Posterior vena cava (tissue), 2 donors: ENCODE measurements at regions not wholly inside any gene's neighbourhood (a gene's known extent, or its start where the extent isn't known, plus 50 kb on each side); places are given as distances from the start of the nearest gene placed in this dataset.
A peak's percentile ranks its signal among the peaks of the same experiment; 100 is the strongest.

ENCODE experiments used
- DNase-seq: peaks from one replicate; pipeline ENCODE4 v3.0.0-alpha.2; 2020; ENCODE audit warnings: low spot score
- intact Hi-C, 2 donors: fragments of 100-400 bp; cut with DNase I; formaldehyde crosslinking; loops; one replicate each; pipeline versions ENCODE4 v1.14.1 to v1.14.2; 2022 to 2023
- donor health status: DM: yes; HTN: yes; CAD: no.
- donor health status: DM: yes; HTN: yes; CAD: no.

DNA sequence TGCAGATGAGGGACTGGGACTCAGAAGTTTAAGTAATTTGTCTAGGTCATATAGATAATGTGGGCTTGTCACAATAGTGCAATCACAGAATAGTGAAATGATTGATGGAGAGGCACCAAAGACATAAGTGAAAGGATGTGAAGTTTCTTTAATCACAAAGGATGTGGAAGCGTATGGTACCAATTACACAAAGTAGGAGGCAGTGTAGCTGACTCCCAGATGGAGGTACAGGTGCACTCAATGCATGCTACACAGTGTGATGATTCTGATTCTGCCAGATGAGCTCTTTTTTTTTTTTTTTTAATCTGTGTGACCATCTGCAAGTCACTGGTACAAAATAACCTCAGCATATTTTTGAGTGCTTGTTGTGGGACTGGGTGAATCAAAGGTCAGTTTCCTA, 411.3 kb downstream of the SPRY1 start:
- intact Hi-C loops, result no loop called here
- no peak for DNase-seq

DNA sequence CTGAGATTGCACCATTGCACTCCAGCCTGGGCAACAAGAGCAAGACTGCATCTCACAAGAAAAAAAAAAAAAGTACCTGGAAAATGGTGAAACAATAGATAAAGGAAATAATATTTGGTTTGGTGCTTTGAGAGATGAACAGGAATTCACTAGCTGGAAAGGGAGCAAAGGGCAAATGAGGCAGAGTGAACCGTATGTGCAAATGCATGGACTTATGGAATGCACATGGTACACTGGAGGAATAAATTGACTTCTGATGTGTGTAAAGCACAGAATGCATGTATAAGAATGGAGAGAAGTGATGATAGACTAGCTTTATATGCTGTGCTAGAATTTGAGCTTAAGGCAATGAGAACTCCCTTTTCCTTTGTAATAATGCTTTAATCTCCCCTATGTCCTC, 413.3 kb downstream of the SPRY1 start:
- intact Hi-C loops, result no loop called here
- DNase-seq, result no peak

- no peak for DNase-seq
- intact Hi-C loops, result no loop called here
Observed at GRCh38 chr4:123812066-123812390, 415.4 kb downstream of the SPRY1 start.

DNA sequence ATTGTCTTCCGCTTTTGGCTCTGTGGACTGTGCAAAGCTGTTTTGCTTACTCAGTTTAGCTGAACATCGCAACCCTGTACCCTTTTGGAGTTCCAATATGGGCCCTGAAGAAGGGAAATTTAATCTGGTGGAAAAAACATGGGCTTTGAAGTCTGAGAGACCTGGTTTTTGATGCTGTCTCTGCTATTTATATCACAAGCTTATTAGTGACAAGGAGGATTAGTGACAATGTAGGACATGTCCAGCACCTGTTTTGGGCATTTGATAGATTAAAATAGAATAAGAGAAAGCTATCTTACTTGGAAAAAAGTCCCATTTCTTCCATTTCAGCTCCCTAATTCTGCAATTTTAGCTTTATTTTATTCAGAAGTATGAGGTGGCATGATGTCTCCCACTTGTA, 417.3 kb downstream of the SPRY1 start:
- intact Hi-C loops, result no loop called here
- DNase-seq, result no peak

DNA sequence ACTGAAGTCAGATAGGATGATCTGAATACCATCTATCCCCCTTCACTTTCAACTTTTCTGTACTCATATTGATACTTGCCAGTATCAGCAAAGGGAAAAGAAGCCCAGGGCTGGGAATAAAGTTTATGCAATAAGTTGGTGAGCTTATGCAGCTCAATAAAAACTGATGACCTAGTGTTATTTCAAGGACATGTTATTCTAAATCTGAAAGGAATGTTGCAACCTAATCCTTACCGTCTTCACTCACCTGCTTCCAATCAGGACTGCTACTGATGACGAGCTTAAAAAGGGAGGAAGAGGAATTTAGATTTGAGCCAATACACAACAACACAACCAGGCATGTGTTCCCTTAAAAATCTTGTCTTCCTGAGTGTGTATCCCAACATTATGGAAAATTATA, 419.9 kb downstream of the SPRY1 start:
- intact Hi-C loops, result no loop called here
- DNase-seq, result no peak

DNA sequence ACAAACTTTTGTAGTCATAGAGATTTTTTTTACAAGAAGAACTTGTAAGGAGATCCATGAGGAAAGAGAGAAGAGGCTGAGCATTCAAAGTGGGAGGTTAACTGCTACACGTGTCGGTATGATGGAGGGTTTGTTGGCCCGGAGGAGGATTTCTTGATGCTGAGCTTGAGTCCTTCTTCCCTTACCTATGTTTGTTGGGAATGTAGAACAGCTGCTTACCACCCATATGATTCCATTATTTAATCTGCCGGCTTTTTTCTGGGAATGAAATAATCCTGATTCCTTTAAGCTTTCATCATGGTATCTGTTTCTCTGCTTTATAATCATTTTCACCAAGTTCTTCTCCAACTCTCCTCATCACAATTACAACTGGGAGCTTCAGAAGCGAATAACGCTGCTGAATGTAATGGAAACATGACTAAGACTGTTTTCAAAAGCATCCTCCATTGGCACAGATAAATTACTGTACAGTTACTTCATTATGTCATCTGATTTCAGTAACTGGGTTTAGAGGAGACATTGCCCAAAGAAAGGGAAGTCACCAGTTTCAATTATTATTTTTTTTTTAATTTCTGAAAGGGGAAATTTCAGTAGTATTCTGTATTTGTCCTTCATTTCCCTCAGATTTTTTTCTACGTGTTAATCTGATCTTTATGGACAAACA, 420.6 kb downstream of the SPRY1 start:
- DNase-seq, result no peak
- intact Hi-C loops, result no loop called here

DNA sequence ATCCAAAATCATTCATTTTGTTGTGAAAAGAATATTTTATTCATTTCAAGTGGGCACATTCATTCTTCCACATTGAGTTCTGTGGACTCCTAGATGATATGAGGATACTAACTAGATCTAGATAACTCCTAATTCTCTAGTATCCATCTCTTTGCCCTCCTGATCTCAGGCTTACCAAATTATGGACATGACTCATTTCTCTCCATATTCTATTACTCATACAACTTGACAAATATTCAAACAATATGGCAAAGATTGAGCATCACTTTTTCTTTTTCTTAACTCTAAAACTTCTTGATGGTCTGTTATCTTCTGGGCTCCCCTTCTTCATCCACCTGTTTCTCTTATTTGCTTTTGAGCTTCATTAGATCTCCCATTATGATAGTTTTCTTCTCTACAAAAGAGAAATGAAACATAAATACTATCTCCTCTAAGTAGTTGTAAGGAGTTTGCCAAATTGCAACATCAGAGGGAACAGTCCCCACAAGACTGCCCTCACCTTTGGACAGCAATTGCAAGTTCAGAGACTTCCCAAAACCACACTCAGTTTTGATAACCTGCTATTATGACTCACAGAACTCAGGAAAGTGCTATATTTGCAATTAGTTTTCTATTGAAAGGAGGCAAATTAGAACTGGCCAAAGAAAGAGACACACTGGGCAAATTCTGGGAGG, 422.9 kb downstream of the SPRY1 start:
- no peak for DNase-seq
- intact Hi-C loops, result no loop called here

GRCh38 chr4:123821861-123822260, 425.3 kb downstream of the SPRY1 start:
- intact Hi-C loops, result no loop called here
- no peak for DNase-seq

DNA sequence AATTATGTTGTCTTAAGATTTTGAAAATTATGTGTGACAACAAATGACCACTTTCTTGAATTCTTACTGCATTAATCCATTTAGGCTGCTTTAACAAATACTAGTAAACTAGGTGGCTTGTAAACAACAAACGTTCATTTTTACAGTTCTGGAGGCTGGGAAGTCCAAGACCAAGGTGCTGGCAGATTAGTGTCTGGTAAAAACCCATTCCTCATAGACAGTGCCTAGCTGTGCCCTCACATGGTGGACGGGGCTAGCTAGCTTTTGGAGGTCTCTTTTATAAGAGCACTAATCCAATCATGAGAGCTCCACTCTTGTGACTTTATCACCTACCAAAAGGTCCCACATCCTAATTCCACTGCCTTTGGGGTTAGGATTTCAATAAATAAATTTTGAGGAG, 425.8 kb downstream of the SPRY1 start:
- no peak for DNase-seq
- intact Hi-C loops, result no loop called here

DNA sequence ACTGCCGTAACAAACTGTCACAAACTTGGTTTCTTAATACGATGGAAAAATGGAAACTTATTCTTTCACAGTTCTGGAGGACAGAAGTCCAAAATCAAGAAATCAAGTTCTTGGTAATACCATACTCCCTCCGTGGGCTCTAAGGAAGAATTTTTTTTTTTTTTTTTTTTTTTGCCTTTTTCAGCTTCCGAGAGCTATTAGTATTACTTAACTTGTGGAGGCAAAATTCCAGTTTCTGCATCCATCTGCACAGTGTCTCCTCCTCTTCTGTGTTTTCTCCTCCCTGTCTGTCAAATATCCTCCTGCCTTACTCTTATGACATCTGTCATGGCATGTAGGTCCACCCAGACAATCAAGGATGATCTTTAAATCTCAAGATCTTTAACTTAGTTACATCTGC, 426.6 kb downstream of the SPRY1 start:
- intact Hi-C loops, result no loop called here
- DNase-seq, result no peak

GRCh38 chr4:123824524-123824923, 427.9 kb downstream of the SPRY1 start:
- no peak for DNase-seq
- intact Hi-C loops, result no loop called here

- intact Hi-C loops, result no loop called here
Observed at GRCh38 chr4:123825596-123826291, 429.1 kb downstream of the SPRY1 start.

GRCh38 chr4:123826896-123827295, 430.3 kb downstream of the SPRY1 start:
- intact Hi-C loops, result no loop called here

More at GRCh38 chr4:123825596-123826291, 429.1 kb downstream of the SPRY1 start:
- DNase-seq, result no peak

DNA sequence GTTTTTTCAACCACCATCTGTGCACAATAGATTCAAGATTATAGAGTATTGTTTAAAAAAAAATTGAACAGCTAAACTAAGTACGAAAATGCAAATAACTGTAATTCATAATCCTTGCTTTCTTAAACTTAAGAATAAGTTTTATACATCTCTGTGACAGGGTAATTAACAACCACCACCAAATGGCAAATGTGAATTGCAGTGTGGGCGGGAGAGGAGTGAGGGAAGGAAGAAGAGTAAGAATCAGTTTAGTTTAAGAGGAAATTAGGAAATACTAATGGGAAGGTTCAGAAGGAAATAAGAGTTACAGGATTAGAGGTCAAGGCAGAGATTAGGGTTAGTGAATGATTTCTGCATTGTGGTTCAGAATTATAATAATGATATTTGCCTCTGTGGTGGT, 430.9 kb downstream of the SPRY1 start:
- DNase-seq, result no peak
- intact Hi-C loops, result no loop called here

More at GRCh38 chr4:123826896-123827295, 430.3 kb downstream of the SPRY1 start:
- DNase-seq, result no peak

- no peak for DNase-seq
- intact Hi-C loops, result loop anchor here in 1 of 2 donors (10.0 kb wide), 1 partner anchor 46 kb away; no protein-coding TSS in a partner anchor
Observed at GRCh38 chr4:123830930-123831329, 434.3 kb downstream of the SPRY1 start.

- DNase-seq, result peak; percentile 81
- intact Hi-C loops, result loop anchor here in 1 of 2 donors (10.0 kb wide), 1 partner anchor 48 kb away; no protein-coding TSS in a partner anchor
Observed at GRCh38 chr4:123832173-123833026, 435.8 kb downstream of the SPRY1 start.

DNA sequence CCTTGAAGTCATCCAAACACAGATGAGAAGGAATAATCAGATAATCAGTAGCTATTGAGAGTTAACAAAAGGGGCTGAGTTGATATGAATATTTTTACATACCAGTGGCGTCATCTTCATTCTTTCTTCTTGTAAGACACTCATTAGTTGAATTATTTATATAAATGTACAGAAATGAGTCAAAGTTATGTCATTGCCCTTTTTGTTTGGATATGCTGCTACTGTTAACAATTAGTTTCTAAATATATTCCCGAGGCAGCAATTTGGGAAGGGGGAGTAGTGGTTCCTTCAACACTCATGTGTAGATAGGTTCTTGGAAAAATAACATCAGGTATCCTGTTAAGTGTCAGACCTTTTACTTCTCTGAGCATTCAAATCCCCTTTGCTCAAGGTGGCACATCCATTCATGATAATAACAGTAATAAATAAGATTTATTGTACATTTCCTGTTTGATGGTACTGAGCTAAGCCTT, 436.6 kb downstream of the SPRY1 start:
- intact Hi-C loops, result loop anchor here in 1 of 2 donors (10.0 kb wide), 1 partner anchor 48 kb away; no protein-coding TSS in a partner anchor
- DNase-seq, result no peak

- intact Hi-C loops, result loop anchor here in 1 of 2 donors (10.0 kb wide), 1 partner anchor 51 kb away; no protein-coding TSS in a partner anchor
- DNase-seq, result no peak
Observed at GRCh38 chr4:123835831-123836590, 439.4 kb downstream of the SPRY1 start.
